ENCODE measurements at regions not wholly inside any gene's neighbourhood (a gene's known extent, or its start where the extent isn't known, plus 50 kb on each side); places are given as distances from the start of the nearest gene placed in this dataset.

- no peak overlapping the region for H3K27ac Mint-ChIP-seq
- peaks cover 0 to 11% (median 0%) of the 10 kb centered on the region in 3 donors for H3K9me3 ChIP-seq (ENCODE audit: control extremely low read depth in 1 of 3, control insufficient read depth in 2 of 3, insufficient read depth in 1 of 3, low read length in 2 of 3)
- H4K20me1 ChIP-seq (ENCODE audit: control insufficient read depth, insufficient read depth, low read length, poor library complexity, severe bottlenecking) = no peaks in the 10 kb centered on the region
- ChIA-PET CTCF (no interaction called here), POLR2A (no interaction called here)
- ATAC-seq (ENCODE audit: low read depth) (no peak), DNase-seq (no peak)
- H3K9me3 Mint-ChIP-seq (ENCODE audit: insufficient read depth) = no peaks in the 10 kb centered on the region
- H3K36me3 ChIP-seq (replicated peaks in 1 of 2; ENCODE audit: control extremely low read depth in 1 of 2, control insufficient read depth in 1 of 2, extremely low read depth in 1 of 2, insufficient read depth in 2 of 2, low read length in 1 of 2) = no peaks in the 10 kb centered on the region
- no peak overlapping the region for H3K9ac ChIP-seq (ENCODE audit: low read length)
- intact Hi-C loops (cut with micrococcal nuclease) = no loop called here
- H3K4me1 ChIP-seq (ENCODE audit: control insufficient read depth in 2 of 2, insufficient read depth in 2 of 2, low read length in 2 of 2) = no peaks in the 10 kb centered on the region
- no peak overlapping the region for H3K27ac ChIP-seq (ENCODE audit: low read length in 2 of 2)
- H3K4me3 ChIP-seq (ENCODE audit: control extremely low read depth in 1 of 5, extremely low read depth in 1 of 5, insufficient read depth in 1 of 5, low read depth in 2 of 5, low read length in 4 of 5) = no peak overlapping the region
- WGBS (ENCODE audit: insufficient coverage) = 88% methylated on average over 4 of the region's 5 CpGs
- peaks cover 17% of the 10 kb centered on the region for H3K27me3 Mint-ChIP-seq
- no peak overlapping the region for H2AFZ ChIP-seq (ENCODE audit: insufficient read depth, low read depth, low read length, poor library complexity, severe bottlenecking)
- no peak for TF ChIP-seq EZH2 (IDR thresholded peaks at IDR 0.05; ENCODE audit: borderline replicate concordance, insufficient read depth, low read depth, low read length, poor library complexity, severe bottlenecking)
- TF ChIP-seq, protein P1, sequence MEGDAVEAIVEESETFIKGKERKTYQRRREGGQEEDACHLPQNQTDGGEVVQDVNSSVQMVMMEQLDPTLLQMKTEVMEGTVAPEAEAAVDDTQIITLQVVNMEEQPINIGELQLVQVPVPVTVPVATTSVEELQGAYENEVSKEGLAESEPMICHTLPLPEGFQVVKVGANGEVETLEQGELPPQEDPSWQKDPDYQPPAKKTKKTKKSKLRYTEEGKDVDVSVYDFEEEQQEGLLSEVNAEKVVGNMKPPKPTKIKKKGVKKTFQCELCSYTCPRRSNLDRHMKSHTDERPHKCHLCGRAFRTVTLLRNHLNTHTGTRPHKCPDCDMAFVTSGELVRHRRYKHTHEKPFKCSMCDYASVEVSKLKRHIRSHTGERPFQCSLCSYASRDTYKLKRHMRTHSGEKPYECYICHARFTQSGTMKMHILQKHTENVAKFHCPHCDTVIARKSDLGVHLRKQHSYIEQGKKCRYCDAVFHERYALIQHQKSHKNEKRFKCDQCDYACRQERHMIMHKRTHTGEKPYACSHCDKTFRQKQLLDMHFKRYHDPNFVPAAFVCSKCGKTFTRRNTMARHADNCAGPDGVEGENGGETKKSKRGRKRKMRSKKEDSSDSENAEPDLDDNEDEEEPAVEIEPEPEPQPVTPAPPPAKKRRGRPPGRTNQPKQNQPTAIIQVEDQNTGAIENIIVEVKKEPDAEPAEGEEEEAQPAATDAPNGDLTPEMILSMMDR (IDR thresholded peaks at IDR 0.05) = no peak
- peaks cover 0 to 5% (median 0%) of the 10 kb centered on the region in 4 experiments for H3K27me3 ChIP-seq (replicated peaks in 1 of 4; ENCODE audit: control extremely low read depth in 1 of 4, control insufficient read depth in 3 of 4, insufficient read depth in 4 of 4, low read length in 3 of 4)
- H3K4me3 Mint-ChIP-seq = no peak overlapping the region
- no peak overlapping the region for H3K4me2 ChIP-seq (replicated peaks; ENCODE audit: low read depth, low read length, poor library complexity, severe bottlenecking)
- no peaks in the 10 kb centered on the region for H3K4me1 Mint-ChIP-seq
- H3K79me2 ChIP-seq (ENCODE audit: control insufficient read depth, insufficient read depth, low read length) = no peaks in the 10 kb centered on the region
These were observed 97.7 kb upstream of the PRR20G start for GRCh38 chr3:127385540-127385870.

GRCh38 chr3:127384717-127385539 lies 97.1 kb upstream of the PRR20G start:
- Histone ChIP-seq H3K9me3 (ENCODE audit: control extremely low read depth in 1 of 3, control insufficient read depth in 2 of 3, insufficient read depth in 1 of 3, low read length in 2 of 3) (peaks cover 0 to 11% (median 0%) of the 10 kb centered on the region in 3 donors), H3K27me3 (replicated peaks in 1 of 4; ENCODE audit: control extremely low read depth in 1 of 4, control insufficient read depth in 3 of 4, insufficient read depth in 4 of 4, low read length in 3 of 4) (peaks cover 0 to 5% (median 0%) of the 10 kb centered on the region in 4 experiments), H3K4me3 (ENCODE audit: control extremely low read depth in 1 of 5, extremely low read depth in 1 of 5, insufficient read depth in 1 of 5, low read depth in 2 of 5, low read length in 4 of 5) (no peak overlapping the region), H3K4me2 (replicated peaks; ENCODE audit: low read depth, low read length, poor library complexity, severe bottlenecking) (no peak overlapping the region), H4K20me1 (ENCODE audit: control insufficient read depth, insufficient read depth, low read length, poor library complexity, severe bottlenecking) (no peaks in the 10 kb centered on the region), H3K27ac (ENCODE audit: low read length in 2 of 2) (no peak overlapping the region), H3K79me2 (ENCODE audit: control insufficient read depth, insufficient read depth, low read length) (no peaks in the 10 kb centered on the region), H3K36me3 (replicated peaks in 1 of 2; ENCODE audit: control extremely low read depth in 1 of 2, control insufficient read depth in 1 of 2, extremely low read depth in 1 of 2, insufficient read depth in 2 of 2, low read length in 1 of 2) (no peaks in the 10 kb centered on the region), H3K4me1 (ENCODE audit: control insufficient read depth in 2 of 2, insufficient read depth in 2 of 2, low read length in 2 of 2) (no peaks in the 10 kb centered on the region), H3K9ac (ENCODE audit: low read length) (no peak overlapping the region), H2AFZ (ENCODE audit: insufficient read depth, low read depth, low read length, poor library complexity, severe bottlenecking) (no peak overlapping the region)
- no peak overlapping the region for H3K4me3 Mint-ChIP-seq
- ATAC-seq (ENCODE audit: low read depth) (no peak), DNase-seq (no peak)
- H3K9me3 Mint-ChIP-seq (ENCODE audit: insufficient read depth) = no peaks in the 10 kb centered on the region
- H3K27ac Mint-ChIP-seq = no peak overlapping the region
- no peaks in the 10 kb centered on the region for H3K4me1 Mint-ChIP-seq
- TF ChIP-seq, protein P1 (IDR thresholded peaks at IDR 0.05) = no peak
- no peak for TF ChIP-seq EZH2 (IDR thresholded peaks at IDR 0.05; ENCODE audit: borderline replicate concordance, insufficient read depth, low read depth, low read length, poor library complexity, severe bottlenecking)
- intact Hi-C loops (cut with micrococcal nuclease) = no loop called here
- 90% methylated on average over 12 of the region's 18 CpGs for WGBS (ENCODE audit: insufficient coverage)
- CTCF ChIA-PET = no interaction called here
- peaks cover 19% of the 10 kb centered on the region for H3K27me3 Mint-ChIP-seq
- POLR2A ChIA-PET = no interaction called here
